Testis (tissue), 2 donors: ENCODE measurements at regions not wholly inside any gene's neighbourhood (a gene's known extent, or its start where the extent isn't known, plus 50 kb on each side); places are given as distances from the start of the nearest gene placed in this dataset.

Experiments
- POLR2A ChIP-seq: fragments of 450-650 bp; IDR thresholded peaks from one replicate; pipeline ENCODE4 v1.6.1; 2017; ENCODE audit warnings: antibody characterized with exemption, mild to moderate bottlenecking, moderate library complexity
- TF ChIP-seq, protein P1 (sequence below), 3 experiments: fragments of 450-650 bp in 2 of 3; fragments of 200-600 bp in 1 of 3; sonication (generic) in 1 of 3; IDR thresholded peaks; one replicate each; pipeline ENCODE4 v1.5.1; 2016 to 2019; ENCODE audit warnings: antibody characterized with exemption in 3 of 3, mild to moderate bottlenecking in 2 of 3, moderate library complexity in 1 of 3

GRCh38 chr20:24813936-24814335, 135.1 kb upstream of the CST7 start:
- TF ChIP-seq, protein P1, sequence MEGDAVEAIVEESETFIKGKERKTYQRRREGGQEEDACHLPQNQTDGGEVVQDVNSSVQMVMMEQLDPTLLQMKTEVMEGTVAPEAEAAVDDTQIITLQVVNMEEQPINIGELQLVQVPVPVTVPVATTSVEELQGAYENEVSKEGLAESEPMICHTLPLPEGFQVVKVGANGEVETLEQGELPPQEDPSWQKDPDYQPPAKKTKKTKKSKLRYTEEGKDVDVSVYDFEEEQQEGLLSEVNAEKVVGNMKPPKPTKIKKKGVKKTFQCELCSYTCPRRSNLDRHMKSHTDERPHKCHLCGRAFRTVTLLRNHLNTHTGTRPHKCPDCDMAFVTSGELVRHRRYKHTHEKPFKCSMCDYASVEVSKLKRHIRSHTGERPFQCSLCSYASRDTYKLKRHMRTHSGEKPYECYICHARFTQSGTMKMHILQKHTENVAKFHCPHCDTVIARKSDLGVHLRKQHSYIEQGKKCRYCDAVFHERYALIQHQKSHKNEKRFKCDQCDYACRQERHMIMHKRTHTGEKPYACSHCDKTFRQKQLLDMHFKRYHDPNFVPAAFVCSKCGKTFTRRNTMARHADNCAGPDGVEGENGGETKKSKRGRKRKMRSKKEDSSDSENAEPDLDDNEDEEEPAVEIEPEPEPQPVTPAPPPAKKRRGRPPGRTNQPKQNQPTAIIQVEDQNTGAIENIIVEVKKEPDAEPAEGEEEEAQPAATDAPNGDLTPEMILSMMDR (IDR thresholded peaks at IDR 0.05), result no peak
- no peak for TF ChIP-seq POLR2A
